ENCODE measurements at regions not wholly inside any gene's neighbourhood (a gene's known extent, or its start where the extent isn't known, plus 50 kb on each side); places are given as distances from the start of the nearest gene placed in this dataset.

GRCh38 chr7:50834679-50835078 is 52.0 kb upstream of the GRB10 start:
- TF ChIP-seq, protein P1, sequence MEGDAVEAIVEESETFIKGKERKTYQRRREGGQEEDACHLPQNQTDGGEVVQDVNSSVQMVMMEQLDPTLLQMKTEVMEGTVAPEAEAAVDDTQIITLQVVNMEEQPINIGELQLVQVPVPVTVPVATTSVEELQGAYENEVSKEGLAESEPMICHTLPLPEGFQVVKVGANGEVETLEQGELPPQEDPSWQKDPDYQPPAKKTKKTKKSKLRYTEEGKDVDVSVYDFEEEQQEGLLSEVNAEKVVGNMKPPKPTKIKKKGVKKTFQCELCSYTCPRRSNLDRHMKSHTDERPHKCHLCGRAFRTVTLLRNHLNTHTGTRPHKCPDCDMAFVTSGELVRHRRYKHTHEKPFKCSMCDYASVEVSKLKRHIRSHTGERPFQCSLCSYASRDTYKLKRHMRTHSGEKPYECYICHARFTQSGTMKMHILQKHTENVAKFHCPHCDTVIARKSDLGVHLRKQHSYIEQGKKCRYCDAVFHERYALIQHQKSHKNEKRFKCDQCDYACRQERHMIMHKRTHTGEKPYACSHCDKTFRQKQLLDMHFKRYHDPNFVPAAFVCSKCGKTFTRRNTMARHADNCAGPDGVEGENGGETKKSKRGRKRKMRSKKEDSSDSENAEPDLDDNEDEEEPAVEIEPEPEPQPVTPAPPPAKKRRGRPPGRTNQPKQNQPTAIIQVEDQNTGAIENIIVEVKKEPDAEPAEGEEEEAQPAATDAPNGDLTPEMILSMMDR (IDR thresholded peaks at IDR 0.05) = no peak
- no peak for TF ChIP-seq EP300 (IDR thresholded peaks at IDR 0.05)

Measured in upper lobe of left lung (tissue), 4 donors.